T-helper 22 cell (primary cell): ENCODE measurements at regions not wholly inside any gene's neighbourhood (a gene's known extent, or its start where the extent isn't known, plus 50 kb on each side); places are given as distances from the start of the nearest gene placed in this dataset.

ENCODE experiments used
- DNase-seq: peaks from one replicate; pipeline ENCODE4 v3.0.0-alpha.2; 2020; ENCODE audit warnings: low read depth

- no peak for DNase-seq
Observed at GRCh38 chr4:19401301-19402080, 850.2 kb upstream of the SLIT2 start.

DNA sequence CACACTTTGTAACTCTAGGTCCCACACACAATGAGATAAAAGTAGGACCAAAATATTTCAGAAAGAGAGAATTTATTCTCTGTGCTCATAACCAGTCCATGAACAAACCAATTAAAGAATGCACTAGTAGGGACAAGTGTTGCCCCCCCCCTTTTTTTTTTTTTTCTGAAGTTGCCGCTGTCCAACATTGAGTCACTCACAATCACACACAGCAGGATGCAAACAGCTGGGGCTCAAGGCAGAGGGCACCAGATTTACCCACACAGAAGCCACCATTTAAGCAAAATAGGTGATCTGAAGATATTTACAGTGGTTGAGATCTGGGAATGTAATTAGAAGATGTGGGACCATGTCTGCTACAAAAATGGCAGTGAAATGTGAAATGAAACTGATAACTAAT is 850.9 kb upstream of the SLIT2 start:
- no peak for DNase-seq

- no peak for DNase-seq
Observed at GRCh38 chr4:19399001-19399400, 852.7 kb upstream of the SLIT2 start.

- DNase-seq: no peak
Observed at GRCh38 chr4:19386786-19387185, 864.9 kb upstream of the SLIT2 start.

DNA sequence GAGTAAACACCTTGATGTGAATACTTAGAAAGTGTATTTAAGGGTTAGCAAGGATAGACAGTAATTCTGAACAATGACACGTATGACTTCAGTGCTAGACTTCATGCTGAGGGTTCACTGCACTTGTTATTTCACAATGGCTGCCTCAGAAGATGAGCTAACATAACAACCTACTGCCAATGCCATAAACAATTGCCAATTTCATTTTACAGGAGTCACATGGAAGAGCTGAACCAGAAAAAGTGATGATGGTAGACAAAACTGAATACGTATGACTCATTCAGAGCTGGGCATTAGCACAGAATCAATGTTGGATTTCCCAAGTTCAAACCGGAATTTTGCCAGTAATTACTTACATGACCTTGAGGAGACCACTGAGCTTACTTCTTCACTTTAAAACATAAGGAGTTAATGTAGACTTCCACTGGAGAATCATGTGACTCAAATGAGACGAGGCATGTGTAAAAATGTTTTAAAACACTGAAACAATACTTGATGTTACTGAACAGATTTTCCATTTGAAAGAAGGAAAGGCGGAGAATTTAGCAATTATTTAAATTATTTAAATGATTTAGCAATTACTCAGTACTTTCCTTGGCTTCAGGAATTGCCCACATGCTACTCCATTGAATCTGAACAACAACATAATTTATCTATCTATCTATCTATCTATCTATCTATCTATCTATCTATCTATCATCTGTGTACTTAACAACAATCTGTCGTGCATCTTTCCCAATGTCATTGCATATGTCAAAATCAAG is 868.5 kb upstream of the SLIT2 start:
- no peak for DNase-seq

DNA sequence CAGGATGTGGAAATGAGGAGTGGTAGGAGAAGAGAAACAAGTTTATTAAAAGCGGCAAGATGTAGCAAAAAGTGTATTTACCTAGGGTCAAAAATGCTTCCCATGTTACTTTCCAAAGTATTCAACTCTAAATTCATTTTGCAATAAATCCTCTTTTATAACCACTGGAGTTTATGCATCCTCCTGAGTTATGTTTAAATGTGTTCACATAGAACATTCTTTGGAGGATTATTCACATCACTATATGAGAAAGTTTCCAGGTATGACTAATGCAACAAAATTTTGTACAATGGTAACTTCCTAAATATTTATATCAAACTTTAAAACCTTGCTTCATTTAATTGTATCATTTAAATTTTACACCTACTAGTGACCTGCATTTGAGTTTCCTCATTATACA is 870.6 kb upstream of the SLIT2 start:
- no peak for DNase-seq

DNA sequence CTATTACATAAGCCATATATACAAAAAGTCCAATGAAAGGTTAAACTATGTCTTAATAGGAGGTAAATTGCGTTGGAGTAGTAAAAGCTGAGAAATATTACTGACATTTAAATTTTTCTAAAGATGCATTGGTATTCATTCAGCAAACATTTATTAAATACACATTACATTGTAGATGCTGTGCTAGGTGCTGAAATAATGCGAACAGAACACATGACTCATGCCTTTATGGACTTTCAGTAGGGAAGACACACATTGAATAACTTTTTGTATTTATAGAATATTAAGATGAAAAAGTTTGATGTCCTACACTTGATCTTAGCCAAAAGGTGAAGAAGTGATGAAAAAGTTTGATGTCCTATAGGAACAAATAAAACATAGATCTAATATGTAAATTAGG is 871.1 kb upstream of the SLIT2 start:
- no peak for DNase-seq

- DNase-seq: no peak
Observed at GRCh38 chr4:19379191-19379708, 872.5 kb upstream of the SLIT2 start.

GRCh38 chr4:19375931-19376330 is 875.8 kb upstream of the SLIT2 start:
- no peak for DNase-seq

GRCh38 chr4:19375136-19375804 is 876.4 kb upstream of the SLIT2 start:
- no peak for DNase-seq

GRCh38 chr4:19372390-19372789 is 879.3 kb upstream of the SLIT2 start:
- no peak for DNase-seq

DNA sequence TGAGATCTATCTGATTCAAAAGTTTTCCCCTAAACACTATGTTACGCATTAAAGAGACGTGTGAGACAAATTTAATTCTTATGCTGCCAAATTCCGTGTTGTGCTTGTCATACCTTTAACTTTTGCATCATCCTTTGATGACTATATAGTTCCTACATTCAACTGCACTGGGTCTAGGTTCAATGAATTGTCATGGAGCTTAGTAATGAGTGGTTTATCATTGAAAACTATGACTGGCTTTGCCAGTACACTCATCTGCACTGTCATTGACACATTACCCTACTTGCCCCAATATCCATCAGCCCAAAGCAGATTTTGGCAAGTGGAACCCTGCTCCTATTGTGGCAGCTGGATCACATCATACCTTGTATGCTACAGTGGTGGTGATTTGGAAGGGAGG is 882.9 kb upstream of the SLIT2 start:
- DNase-seq: no peak

- no peak for DNase-seq
Observed at GRCh38 chr4:19366916-19367315, 884.8 kb upstream of the SLIT2 start.

DNA sequence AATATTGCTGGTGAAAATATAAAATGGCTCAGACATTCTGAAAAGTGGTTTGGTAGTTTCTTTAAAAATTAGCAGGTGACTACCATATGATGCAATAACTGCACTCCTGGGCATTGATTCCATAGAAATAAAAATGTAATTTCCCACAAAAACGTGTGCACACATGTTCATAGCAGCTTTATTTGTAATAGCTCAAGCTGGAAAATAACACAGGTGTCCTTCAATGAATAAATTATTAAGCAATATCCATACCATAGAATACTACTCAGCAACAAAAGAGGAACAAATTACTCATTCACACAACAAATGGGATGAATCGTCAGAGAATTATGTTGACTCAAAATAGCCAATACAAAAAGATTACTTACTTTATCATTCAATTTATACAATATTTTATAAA is 893.7 kb upstream of the SLIT2 start:
- no peak for DNase-seq

DNA sequence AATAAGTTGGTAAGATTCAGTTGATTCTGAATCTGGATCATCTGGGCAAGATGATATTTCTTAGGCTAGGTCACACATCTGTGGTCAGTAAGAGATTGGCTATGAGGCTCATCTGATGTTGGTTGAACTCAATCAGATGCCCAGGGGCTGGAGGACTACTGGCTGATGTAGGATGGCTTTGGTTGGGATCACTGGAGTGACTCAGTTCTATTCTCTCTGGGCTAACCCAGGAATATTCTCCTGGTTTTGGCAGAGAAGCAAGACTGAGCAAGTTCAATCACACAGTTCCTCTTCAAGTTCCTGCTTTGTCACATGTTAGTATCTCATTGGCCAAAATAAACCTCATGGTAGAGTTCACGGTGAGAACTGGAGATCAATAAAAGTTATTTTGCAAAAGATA is 902.3 kb upstream of the SLIT2 start:
- DNase-seq: no peak

DNA sequence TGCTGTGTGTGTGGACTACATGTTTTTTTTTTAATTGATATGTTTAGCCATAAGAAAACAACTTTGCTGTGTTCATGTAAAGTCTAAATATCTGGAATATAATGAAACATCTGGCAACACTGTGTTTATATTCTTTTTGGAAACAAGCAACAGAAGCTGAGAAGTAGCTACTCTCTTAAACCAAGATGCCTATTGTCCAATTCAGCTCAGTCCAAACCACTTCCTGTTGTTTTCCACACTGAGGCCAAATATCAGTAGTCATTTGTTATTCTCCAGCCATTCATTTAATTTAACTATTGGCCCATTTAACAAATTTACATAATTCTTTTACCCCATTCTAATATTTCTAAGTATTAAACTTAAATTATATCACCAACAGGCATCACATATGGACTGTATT is 903.0 kb upstream of the SLIT2 start:
- DNase-seq: no peak

- DNase-seq: no peak
Observed at GRCh38 chr4:19346636-19347035, 905.1 kb upstream of the SLIT2 start.

DNA sequence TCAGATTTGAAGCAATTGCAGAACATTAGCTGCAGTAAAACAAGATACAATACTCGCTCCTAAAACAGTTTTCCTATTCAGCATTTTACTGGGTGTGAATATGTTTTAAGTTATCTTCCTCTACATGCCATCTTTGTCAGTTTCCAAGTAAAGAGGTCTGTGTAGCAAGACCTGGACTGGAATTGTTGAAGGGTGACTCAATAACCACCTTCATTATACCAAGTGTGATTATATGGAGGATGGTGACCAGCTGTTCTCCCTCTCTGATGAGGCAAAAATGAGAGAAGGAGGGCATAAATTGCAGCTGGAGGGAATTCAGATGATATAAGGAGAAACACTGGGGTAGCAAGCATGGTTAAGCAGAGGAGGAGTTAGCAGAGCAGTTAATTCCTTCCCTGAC is 922.1 kb upstream of the SLIT2 start:
- no peak for DNase-seq

- DNase-seq: no peak
Observed at GRCh38 chr4:19329077-19329476, 922.6 kb upstream of the SLIT2 start.

DNA sequence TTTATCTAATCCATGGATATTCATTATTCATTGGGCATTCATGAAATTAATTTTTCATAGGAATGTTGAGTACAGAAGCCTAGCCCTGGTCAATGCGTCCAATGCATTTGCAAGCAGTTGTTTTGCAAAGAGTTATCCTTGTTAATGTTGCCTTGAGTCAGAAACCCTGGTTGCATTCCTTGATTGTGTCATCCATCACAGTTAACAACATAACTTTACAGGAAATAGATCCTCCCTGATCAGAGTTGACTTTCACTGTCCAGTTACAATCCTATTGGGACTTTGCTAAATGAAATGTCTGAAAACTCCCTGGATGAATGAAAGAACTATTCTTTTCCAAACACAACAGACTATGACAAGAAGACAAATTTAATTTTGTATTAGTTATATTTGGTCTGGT is 924.3 kb upstream of the SLIT2 start:
- no peak for DNase-seq

- DNase-seq: no peak
Observed at GRCh38 chr4:19324184-19324583, 927.5 kb upstream of the SLIT2 start.

DNA sequence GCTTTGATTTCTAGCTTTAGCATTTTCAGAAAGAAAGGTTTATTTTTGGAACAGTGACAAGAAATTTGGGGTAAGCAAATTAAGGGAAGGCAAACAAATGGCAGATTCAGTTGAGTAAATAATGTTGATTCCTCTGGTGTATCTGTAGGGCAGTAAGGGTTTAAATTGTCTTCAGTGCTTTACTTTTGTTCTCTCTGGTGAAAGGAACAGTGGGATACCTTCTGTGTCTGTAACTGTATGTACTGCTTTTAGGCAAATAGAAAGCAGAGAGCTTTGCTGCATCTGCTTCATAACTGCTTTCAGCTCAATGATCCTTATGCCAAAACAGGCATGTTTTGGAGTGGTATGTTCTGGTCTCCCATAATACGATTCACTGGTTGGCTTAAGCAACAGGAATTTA is 932.1 kb upstream of the SLIT2 start:
- DNase-seq: no peak

GRCh38 chr4:19317377-19317776 is 934.3 kb upstream of the SLIT2 start:
- no peak for DNase-seq
